OCI-LY3 (cell line): ENCODE measurements at regions not wholly inside any gene's neighbourhood (a gene's known extent, or its start where the extent isn't known, plus 50 kb on each side); places are given as distances from the start of the nearest gene placed in this dataset.

Experiments
- EZH2phosphoT487 ChIP-seq: fragments of 200-600 bp; shearing (Covaris generic); IDR thresholded peaks from 2 replicates; pipeline ENCODE4 v1.6.1; 2018; ENCODE audit warnings: antibody characterized with exemption, mixed run types, low read depth
- TF ChIP-seq, protein P1 (sequence below): fragments of 200-600, 300-600 bp; sonication (generic); IDR thresholded peaks from 2 replicates; pipeline ENCODE4 v1.5.1; 2014; ENCODE audit warnings: antibody characterized with exemption, low read length, low read depth

DNA sequence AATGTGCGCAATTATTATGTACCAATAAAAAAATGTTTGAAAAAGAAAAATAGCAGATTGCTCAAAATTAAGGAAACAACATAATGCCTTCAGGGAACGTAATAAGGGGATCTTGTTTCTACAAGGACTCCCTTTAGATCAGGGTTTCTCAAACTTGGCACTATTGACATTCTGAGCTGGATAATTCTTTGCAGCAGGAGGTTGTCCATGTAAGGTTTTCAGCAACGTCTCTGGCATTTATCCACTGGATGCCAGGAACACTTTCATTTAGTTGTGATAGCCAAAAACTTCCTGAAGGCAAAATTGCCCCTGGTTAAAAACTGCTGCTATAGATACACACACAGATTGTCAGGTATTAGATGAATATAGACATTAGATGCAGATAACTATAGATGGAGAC lies 666.7 kb upstream of the ADAMTS5 start:
- TF ChIP-seq, protein P1, sequence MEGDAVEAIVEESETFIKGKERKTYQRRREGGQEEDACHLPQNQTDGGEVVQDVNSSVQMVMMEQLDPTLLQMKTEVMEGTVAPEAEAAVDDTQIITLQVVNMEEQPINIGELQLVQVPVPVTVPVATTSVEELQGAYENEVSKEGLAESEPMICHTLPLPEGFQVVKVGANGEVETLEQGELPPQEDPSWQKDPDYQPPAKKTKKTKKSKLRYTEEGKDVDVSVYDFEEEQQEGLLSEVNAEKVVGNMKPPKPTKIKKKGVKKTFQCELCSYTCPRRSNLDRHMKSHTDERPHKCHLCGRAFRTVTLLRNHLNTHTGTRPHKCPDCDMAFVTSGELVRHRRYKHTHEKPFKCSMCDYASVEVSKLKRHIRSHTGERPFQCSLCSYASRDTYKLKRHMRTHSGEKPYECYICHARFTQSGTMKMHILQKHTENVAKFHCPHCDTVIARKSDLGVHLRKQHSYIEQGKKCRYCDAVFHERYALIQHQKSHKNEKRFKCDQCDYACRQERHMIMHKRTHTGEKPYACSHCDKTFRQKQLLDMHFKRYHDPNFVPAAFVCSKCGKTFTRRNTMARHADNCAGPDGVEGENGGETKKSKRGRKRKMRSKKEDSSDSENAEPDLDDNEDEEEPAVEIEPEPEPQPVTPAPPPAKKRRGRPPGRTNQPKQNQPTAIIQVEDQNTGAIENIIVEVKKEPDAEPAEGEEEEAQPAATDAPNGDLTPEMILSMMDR = no peak
- TF ChIP-seq EZH2phosphoT487 = no peak
